ENCODE measurements at regions not wholly inside any gene's neighbourhood (a gene's known extent, or its start where the extent isn't known, plus 50 kb on each side); places are given as distances from the start of the nearest gene placed in this dataset.

GRCh38 chrX:714131-714530 is 83.5 kb downstream of the SHOX start:
- ChIA-PET POLR2A (ENCODE audit: unreplicated experiment) (no interaction called here), CTCF (no interaction called here)
- Histone ChIP-seq H3K9me3 (ENCODE audit: low read length) (no peaks in the 10 kb centered on the region), H2AFZ (ENCODE audit: low read length) (no peak overlapping the region), H3K4me2 (ENCODE audit: low read length) (no peak overlapping the region), H3K4me3 (ENCODE audit: low read length) (no peak overlapping the region), H4K20me1 (ENCODE audit: low read length) (no peaks in the 10 kb centered on the region), H3K9ac (ENCODE audit: low read length) (no peak overlapping the region), H3K27ac (ENCODE audit: low read length) (no peak overlapping the region), H3K36me3 (ENCODE audit: low read depth, low read length) (no peaks in the 10 kb centered on the region), H3F3A (ENCODE audit: low read length, unreplicated experiment) (no peaks in the 10 kb centered on the region), H3K27me3 (ENCODE audit: low read length) (no peaks in the 10 kb centered on the region), H3K9me2 (replicated peaks; ENCODE audit: low read length) (no peaks in the 10 kb centered on the region), H3K79me2 (ENCODE audit: low read length) (no peaks in the 10 kb centered on the region), H3K4me1 (ENCODE audit: insufficient read depth, low read length) (no peaks in the 10 kb centered on the region)
- BruUV-seq (replicated peaks): no TSS peak
- TF ChIP-seq EZH2 (IDR thresholded peaks at IDR 0.05; ENCODE audit: low read length, unreplicated experiment): no peak
- no peak for TF ChIP-seq EZH2phosphoT487 (IDR thresholded peaks at IDR 0.05; ENCODE audit: borderline replicate concordance, low read length)
- TF ChIP-seq CTCF (conservative IDR thresholded peaks at IDR 0.05; ENCODE audit: low read depth, low read length): no peak
- intact Hi-C loops (cut with micrococcal nuclease): no loop called here
- DNase-seq: no peak
- no peak for ATAC-seq

Measured in PC-3 (cell line).